HepG2 (cell line): ENCODE measurements at regions not wholly inside any gene's neighbourhood (a gene's known extent, or its start where the extent isn't known, plus 50 kb on each side); places are given as distances from the start of the nearest gene placed in this dataset.

Experiments used
- ATAC-seq: fragments of 200-7000 bp; cut with Tn5 transposase; 3 replicates; pipeline ENCODE4 v1.9.1; 2020; ENCODE audit warnings: mild to moderate bottlenecking, moderate library complexity
- BruUV-seq: library from RNA; stranded (reverse); fragments of 400-500 nt; replicated peaks from 2 replicates; lab custom pipeline; 2021; lab: Mats Ljungman, UMichigan
- CTCF ChIA-PET: fragments of 300-600 bp; formaldehyde crosslinking; extraction: SDS; loops from one replicate; lab custom pipeline; 2021; ENCODE audit warnings: low total read pairs, inconsistent platforms, low intra/inter-chr PET ratio; lab: Yijun Ruan, JAX
- POLR2A ChIA-PET: fragments of 350-600 bp; sonication (Branson Sonifier 250); formaldehyde crosslinking; loops from one replicate; lab custom pipeline; 2020; ENCODE audit warnings: antibody characterized with exemption, inconsistent platforms; lab: Yijun Ruan, JAX
- DNase-seq: peaks from one replicate; pipeline ENCODE4 v3.0.0-alpha.2; 2015; ENCODE audit warnings: low spot score
- FAIRE-seq: peaks from 3 replicates; lab custom pipeline; 2011; peaks lifted over from hg19 to GRCh38; lab: Jason Lieb, UNC
- H2AFZ ChIP-seq: one replicate; pipeline ENCODE4 v1.6.1; 2011; ENCODE audit warnings: low read length, inconsistent platforms
- H3K27ac ChIP-seq: fragments of 300-600 bp; 3 replicates; pipeline ENCODE4 v1.8.0; 2011; ENCODE audit warnings: mixed run types, mild to moderate bottlenecking, mixed read lengths, low read length, inconsistent platforms; ENCODE audit not compliant: insufficient read depth; ENCODE audit errors: extremely low read length
- H3K27me3 ChIP-seq, 2 experiments: fragments of 200-600 bp in 1 of 2; 2 replicates in 1 of 2; 3 replicates in 1 of 2; pipeline versions ENCODE4 v1.6.0 to v1.8.0; 2011; ENCODE audit warnings: low read length in 2 of 2, mild to moderate bottlenecking in 2 of 2, moderate library complexity in 2 of 2, inconsistent platforms in 1 of 2; ENCODE audit not compliant: insufficient read depth in 2 of 2, control insufficient read depth in 1 of 2
- H3K36me3 ChIP-seq, 2 experiments: fragments of 200-600 bp in 1 of 2; replicated peaks in 1 of 2; 2 replicates in 1 of 2; 3 replicates in 1 of 2; pipeline versions ENCODE4 v1.5.1 to v1.8.0; 2011; ENCODE audit warnings: low read length in 2 of 2, inconsistent platforms in 1 of 2; ENCODE audit not compliant: insufficient read depth in 2 of 2, control insufficient read depth in 1 of 2
- H3K4me1 ChIP-seq: 2 replicates; pipeline ENCODE4 v1.5.1; 2012; ENCODE audit warnings: low read length, inconsistent platforms; ENCODE audit not compliant: insufficient read depth
- H3K4me2 ChIP-seq: 2 replicates; pipeline ENCODE4 v1.6.0; 2011; ENCODE audit warnings: low read depth, low read length, inconsistent platforms
- H3K4me3 ChIP-seq, 3 experiments: fragments of 200-600 bp in 1 of 3; sonication (generic), shearing (Covaris generic) in 1 of 3; replicated peaks in 1 of 3; 2 replicates each; pipeline ENCODE4 v1.5.1; 2011 to 2016; ENCODE audit warnings: low read length in 3 of 3, inconsistent platforms in 2 of 3, low read depth in 2 of 3, mild to moderate bottlenecking in 2 of 3, control low read depth in 1 of 3, mixed read lengths in 1 of 3; ENCODE audit not compliant: insufficient read depth in 1 of 3
- H3K79me2 ChIP-seq: one replicate; pipeline ENCODE4 v1.6.1; 2011; ENCODE audit warnings: low read length, inconsistent platforms; ENCODE audit not compliant: insufficient read depth
- H3K9ac ChIP-seq: 2 replicates; pipeline ENCODE4 v1.6.0; 2011; ENCODE audit warnings: mild to moderate bottlenecking, low read depth, low read length, inconsistent platforms; ENCODE audit not compliant: insufficient read depth
- H3K9me3 ChIP-seq: 2 replicates; pipeline ENCODE4 v1.5.1; 2012; ENCODE audit warnings: mild to moderate bottlenecking, low read length
- H4K20me1 ChIP-seq: 2 replicates; pipeline ENCODE4 v1.6.0; 2011; ENCODE audit warnings: inconsistent platforms, mild to moderate bottlenecking, low read length, moderate library complexity; ENCODE audit not compliant: insufficient read depth
- ATF1 ChIP-seq: IDR thresholded peaks from 2 replicates; pipeline ENCODE4 v1.6.1; 2016; ENCODE audit warnings: mild to moderate bottlenecking, control low read depth
- CBX2 ChIP-seq, 2 experiments: fragments of 200-600 bp in 1 of 2; sonication (generic); formaldehyde crosslinking in 1 of 2; IDR thresholded peaks; 2 replicates each; pipeline versions ENCODE4 v1.7.0 to v1.8.1; 2018 to 2022; ENCODE audit warnings: low read depth in 2 of 2, low read length in 1 of 2, mild to moderate bottlenecking in 1 of 2, missing genetic modification reagents in 1 of 2
- CCDC6 ChIP-seq: sonication (generic); formaldehyde crosslinking; IDR thresholded peaks from 2 replicates; pipeline ENCODE4 v1.8.1; 2022; ENCODE audit warnings: mild to moderate bottlenecking, missing genetic modification reagents, moderate library complexity
- EHMT2 ChIP-seq: fragments of 200-600 bp; sonication (generic); IDR thresholded peaks from 2 replicates; pipeline ENCODE4 v1.7.0; 2017; ENCODE audit warnings: antibody characterized with exemption, low read depth, low read length, borderline replicate concordance
- KDM3A ChIP-seq: IDR thresholded peaks from 2 replicates; pipeline ENCODE4 v1.6.1; 2018; ENCODE audit warnings: low read depth, missing compliant biosample characterization
- MAFK ChIP-seq, 2 experiments: IDR thresholded peaks in 1 of 2; conservative IDR thresholded peaks in 1 of 2; 2 replicates each; pipeline ENCODE4 v1.6.1; 2011; ENCODE audit warnings: improper control_type of control experiment in 2 of 2, low read length in 2 of 2
- MATR3 ChIP-seq: sonication (generic); formaldehyde crosslinking; IDR thresholded peaks from 2 replicates; pipeline ENCODE4 v1.4.0; 2020; ENCODE audit warnings: missing genetic modification reagents
- ONECUT2 ChIP-seq: sonication (generic); formaldehyde crosslinking; IDR thresholded peaks from 2 replicates; pipeline ENCODE4 v1.4.0; 2020; ENCODE audit warnings: missing genetic modification reagents
- SMARCE1 ChIP-seq: fragments of 450-650 bp; IDR thresholded peaks from 2 replicates; pipeline ENCODE4 v1.6.1; 2017; ENCODE audit warnings: borderline replicate concordance
- SOX5 ChIP-seq: IDR thresholded peaks from 2 replicates; pipeline ENCODE4 v1.6.1; 2016; ENCODE audit warnings: borderline replicate concordance
- SOX6 ChIP-seq, 2 experiments: fragments of 450-650 bp in 1 of 2; sonication (generic) in 1 of 2; formaldehyde crosslinking in 1 of 2; IDR thresholded peaks; 2 replicates each; pipeline versions ENCODE4 v1.4.0 to v1.6.1; 2017 to 2020; ENCODE audit warnings: antibody characterized with exemption in 1 of 2, mild to moderate bottlenecking in 1 of 2, missing genetic modification reagents in 1 of 2
- SRY ChIP-seq: sonication (generic); formaldehyde crosslinking; IDR thresholded peaks from 2 replicates; pipeline ENCODE4 v1.8.0; 2022; ENCODE audit warnings: mild to moderate bottlenecking, missing genetic modification reagents
- ZNF556 ChIP-seq: sonication (generic); formaldehyde crosslinking; IDR thresholded peaks from 2 replicates; pipeline ENCODE4 v1.4.0; 2020; ENCODE audit warnings: mild to moderate bottlenecking, missing genetic modification reagents, borderline replicate concordance
- ZNF558 ChIP-seq: sonication (generic); formaldehyde crosslinking; IDR thresholded peaks from 2 replicates; pipeline ENCODE4 v1.9.0; 2022; ENCODE audit warnings: mild to moderate bottlenecking, missing genetic modification reagents, borderline replicate concordance
- ZNF569 ChIP-seq: sonication (generic); formaldehyde crosslinking; IDR thresholded peaks from 2 replicates; pipeline ENCODE4 v1.5.0; 2020; ENCODE audit warnings: mild to moderate bottlenecking, missing genetic modification reagents, moderate library complexity, borderline replicate concordance
- ZNF660 ChIP-seq: sonication (generic); formaldehyde crosslinking; IDR thresholded peaks from 2 replicates; pipeline ENCODE4 v1.5.1; 2020; ENCODE audit warnings: mild to moderate bottlenecking, low read depth, missing genetic modification reagents, borderline replicate concordance
- ZNF724P ChIP-seq: sonication (generic); formaldehyde crosslinking; IDR thresholded peaks from 2 replicates; pipeline ENCODE4 v1.8.0; 2022; ENCODE audit warnings: missing genetic modification reagents, borderline replicate concordance
- WGBS: methylation state at CpG from one replicate; pipeline ENCODE4 v1.1.6; 2017; ENCODE audit warnings: low lambda C conversion rate; 5-methylcytosine and 5-hydroxymethylcytosine counted together
- in situ Hi-C: cut with HindIII; loops from 2 replicates; pipeline ENCODE4 v1.10.0; 2017; ENCODE audit warnings: low pct_unique_long_range_greater_than_20kb; ENCODE audit not compliant: extremely low pct_ligation_motif_present
- intact Hi-C: fragments of 100-400 bp; cut with micrococcal nuclease; formaldehyde crosslinking; loops from one replicate; pipeline ENCODE4 v1.10.0; 2022; ENCODE audit not compliant: unreplicated experiment
- TF ChIP-seq, protein P1 (sequence below): sonication (generic); formaldehyde crosslinking; IDR thresholded peaks from 2 replicates; pipeline ENCODE4 v1.8.1; 2023; ENCODE audit warnings: mild to moderate bottlenecking, missing genetic modification reagents
- TF ChIP-seq, protein P2 (sequence below): sonication (generic); formaldehyde crosslinking; IDR thresholded peaks from 2 replicates; pipeline ENCODE4 v1.9.0; 2021; ENCODE audit warnings: missing genetic modification reagents, borderline replicate concordance

DNA sequence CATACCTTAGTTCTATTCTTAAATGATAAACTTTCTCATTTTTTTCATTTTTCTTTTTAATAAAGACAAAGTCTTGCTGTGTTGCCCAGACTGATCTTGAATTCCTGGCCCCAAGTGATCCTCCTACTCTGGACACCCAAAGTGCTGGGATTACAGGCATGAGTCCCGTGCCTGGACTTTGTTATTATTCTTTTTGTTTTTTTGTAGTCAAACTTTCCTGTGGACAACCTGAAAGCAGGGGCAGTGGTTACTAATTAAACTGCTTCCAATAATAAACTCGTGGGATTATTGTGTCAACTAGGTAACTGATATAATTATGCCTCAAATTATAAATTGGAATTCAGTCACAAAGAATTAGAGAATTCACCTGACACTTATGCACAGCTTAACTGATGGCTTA is 107.8 kb upstream of the RAPGEF2 start:
- Histone ChIP-seq H3K4me2 (no peak overlapping the region), H3K27me3 (no peaks in the 10 kb centered on the region), H3K27ac (no peak overlapping the region), H3K4me3 (no peak overlapping the region), H2AFZ (no peak overlapping the region), H3K4me1 (0 out of 2 replicates have a peak, but pooled peaks cover 8% of the 10 kb centered on the region), H3K79me2 (no peaks in the 10 kb centered on the region), H3K9ac (no peak overlapping the region), H3K9me3 (no peaks in the 10 kb centered on the region), H4K20me1 (no peaks in the 10 kb centered on the region), H3K36me3 (no peaks in the 10 kb centered on the region)
- FAIRE-seq (no peak), DNase-seq (no peak), ATAC-seq (no peak)
- intact Hi-C loops = no loop called here
- BruUV-seq = no TSS peak
- ChIA-PET POLR2A (no interaction called here), CTCF (no interaction called here)
- 0% methylated on average over 2 of the region's 2 CpGs for WGBS
- TF ChIP-seq, protein P1, sequence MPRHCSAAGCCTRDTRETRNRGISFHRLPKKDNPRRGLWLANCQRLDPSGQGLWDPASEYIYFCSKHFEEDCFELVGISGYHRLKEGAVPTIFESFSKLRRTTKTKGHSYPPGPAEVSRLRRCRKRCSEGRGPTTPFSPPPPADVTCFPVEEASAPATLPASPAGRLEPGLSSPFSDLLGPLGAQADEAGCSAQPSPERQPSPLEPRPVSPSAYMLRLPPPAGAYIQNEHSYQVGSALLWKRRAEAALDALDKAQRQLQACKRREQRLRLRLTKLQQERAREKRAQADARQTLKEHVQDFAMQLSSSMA (CRISPR knock-in tag) = no peak
- TF ChIP-seq SOX6 (IDR thresholded peaks at IDR 0.05) (no peak), SOX6 (CRISPR knock-in tag; IDR thresholded peaks at IDR 0.05) (peak; percentile 28; the same call in 1 of the 2 replicates), CBX2 (IDR thresholded peaks at IDR 0.05; ENCODE audit: low read depth, low read length) (no peak), CBX2 (CRISPR knock-in tag; IDR thresholded peaks at IDR 0.05; ENCODE audit: low read depth) (no peak), MATR3 (CRISPR knock-in tag) (no peak), SMARCE1 (no peak), CCDC6 (no peak)
- in situ Hi-C loops = no loop called here

DNA sequence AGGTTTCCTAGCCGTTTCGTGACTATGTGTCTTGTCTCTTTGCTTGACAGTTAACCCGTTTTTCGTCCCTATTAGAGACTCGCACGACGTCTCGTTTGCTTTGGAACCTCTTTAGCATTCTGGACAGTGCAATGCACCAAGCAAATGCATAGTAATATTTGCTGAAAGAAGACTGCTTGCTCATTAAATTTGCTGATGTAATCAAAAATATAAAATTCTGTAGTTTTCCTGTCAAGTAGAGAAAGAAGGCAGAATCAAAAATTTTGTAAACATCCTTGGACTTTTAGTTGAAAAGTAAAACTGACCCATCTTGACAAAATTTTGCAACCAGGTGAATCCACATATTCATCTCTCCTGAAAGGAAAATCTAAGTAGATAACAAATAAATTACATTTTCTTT is 106.9 kb upstream of the RAPGEF2 start:
- no peak overlapping the region for H3K9ac ChIP-seq
- no peaks in the 10 kb centered on the region for H3K9me3 ChIP-seq
- ATAC-seq (no peak), FAIRE-seq (no peak), DNase-seq (no peak)
- H3K36me3 ChIP-seq = no peaks in the 10 kb centered on the region
- intact Hi-C loops = no loop called here
- in situ Hi-C loops = no loop called here
- no peak overlapping the region for H2AFZ ChIP-seq
- 33% methylated on average over 8 of the region's 8 CpGs for WGBS
- no peaks in the 10 kb centered on the region for H3K79me2 ChIP-seq
- ChIA-PET POLR2A (no interaction called here), CTCF (no interaction called here)
- H4K20me1 ChIP-seq = no peaks in the 10 kb centered on the region
- H3K4me3 ChIP-seq = no peak overlapping the region
- no TSS peak for BruUV-seq
- 0 out of 2 replicates have a peak, but pooled peaks cover 8% of the 10 kb centered on the region for H3K4me1 ChIP-seq
- no peak overlapping the region for H3K27ac ChIP-seq
- no peak overlapping the region for H3K4me2 ChIP-seq
- no peaks in the 10 kb centered on the region for H3K27me3 ChIP-seq
- TF ChIP-seq ZNF556 (CRISPR knock-in tag) (no peak), ATF1 (CRISPR knock-in tag) (no peak), SOX5 (no peak), ZNF569 (CRISPR knock-in tag) (no peak), KDM3A (CRISPR knock-in tag) (no peak), ONECUT2 (CRISPR knock-in tag) (no peak), EHMT2 (no peak), SRY (CRISPR knock-in tag) (no peak), ZNF660 (CRISPR knock-in tag) (no peak), ZNF724P (CRISPR knock-in tag) (no peak), ZNF558 (CRISPR knock-in tag) (no peak), MAFK (conservative IDR thresholded peaks at IDR 0.05 in 1 of 2, IDR thresholded peaks at IDR 0.05 in 1 of 2; ENCODE audit: low read length in 2 of 2) (peak; percentile 96 to 98)
- TF ChIP-seq, protein P2, sequence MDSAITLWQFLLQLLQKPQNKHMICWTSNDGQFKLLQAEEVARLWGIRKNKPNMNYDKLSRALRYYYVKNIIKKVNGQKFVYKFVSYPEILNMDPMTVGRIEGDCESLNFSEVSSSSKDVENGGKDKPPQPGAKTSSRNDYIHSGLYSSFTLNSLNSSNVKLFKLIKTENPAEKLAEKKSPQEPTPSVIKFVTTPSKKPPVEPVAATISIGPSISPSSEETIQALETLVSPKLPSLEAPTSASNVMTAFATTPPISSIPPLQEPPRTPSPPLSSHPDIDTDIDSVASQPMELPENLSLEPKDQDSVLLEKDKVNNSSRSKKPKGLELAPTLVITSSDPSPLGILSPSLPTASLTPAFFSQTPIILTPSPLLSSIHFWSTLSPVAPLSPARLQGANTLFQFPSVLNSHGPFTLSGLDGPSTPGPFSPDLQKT (CRISPR knock-in tag) = no peak
